CD4-positive, alpha-beta T cell (primary cell): ENCODE measurements at regions not wholly inside any gene's neighbourhood (a gene's known extent, or its start where the extent isn't known, plus 50 kb on each side); places are given as distances from the start of the nearest gene placed in this dataset.
"Not testable (repeated sequence)": the region's sequence is repeated elsewhere in the genome, so short reads cannot be mapped to it uniquely, and the experiment has no call there.

ENCODE experiments used
- ATAC-seq: fragments of 200-7000 bp; cut with Tn5 transposase; one replicate; pipeline ENCODE4 v1.10.0; 2022; ENCODE audit warnings: mild to moderate bottlenecking; ENCODE audit not compliant: poor library complexity
- CTCF ChIA-PET: fragments of 350-600 bp; sonication (Branson Sonifier 250); formaldehyde crosslinking; loops from one replicate; lab custom pipeline; 2021; ENCODE audit warnings: antibody characterized with exemption, inconsistent platforms; lab: Charles Lee
- POLR2A ChIA-PET: fragments of 350-600 bp; sonication (Branson Sonifier 250); formaldehyde crosslinking; loops from one replicate; lab custom pipeline; 2021; ENCODE audit warnings: antibody characterized with exemption, inconsistent platforms; lab: Charles Lee
- DNase-seq, 14 experiments: peaks; one replicate each; pipeline ENCODE4 v3.0.0-alpha.2; 2013 to 2020; ENCODE audit warnings: mixed read lengths in 2 of 14
- H3K27ac ChIP-seq, 2 donors: one replicate each; pipeline versions ENCODE4 v1.5.1 to v1.7.0; 2013; ENCODE audit warnings: low read length in 2 of 2, low read depth in 1 of 2, mild to moderate bottlenecking in 1 of 2
- H3K27me3 ChIP-seq, 2 experiments: 1 replicate in 1 of 2; 2 replicates in 1 of 2; pipeline versions ENCODE4 v1.6.1 to v1.7.0; 2013; ENCODE audit warnings: low read length in 2 of 2, control low read depth in 1 of 2, mild to moderate bottlenecking in 1 of 2, moderate library complexity in 1 of 2; ENCODE audit not compliant: insufficient read depth in 2 of 2, control insufficient read depth in 1 of 2
- H3K36me3 ChIP-seq: one replicate; pipeline ENCODE4 v1.6.1; 2013; ENCODE audit warnings: low read length, control low read depth; ENCODE audit not compliant: insufficient read depth
- H3K4me1 ChIP-seq: one replicate; pipeline ENCODE4 v1.6.1; 2013; ENCODE audit warnings: low read length, control low read depth; ENCODE audit not compliant: insufficient read depth
- H3K4me3 ChIP-seq: one replicate; pipeline ENCODE4 v1.5.1; 2013; ENCODE audit warnings: mild to moderate bottlenecking, low read length, moderate library complexity
- H3K9me3 ChIP-seq, 2 experiments: 1 replicate in 1 of 2; 2 replicates in 1 of 2; pipeline versions ENCODE4 v1.6.1 to v1.7.0; 2013; ENCODE audit warnings: low read length in 2 of 2, mild to moderate bottlenecking in 2 of 2, control low read depth in 1 of 2, moderate library complexity in 1 of 2; ENCODE audit not compliant: control insufficient read depth in 1 of 2, insufficient read depth in 1 of 2
- H3K27ac Mint-ChIP-seq: one replicate; pipeline ENCODE4 v1.8.0; 2020; ENCODE audit warnings: mixed read lengths
- H3K27me3 Mint-ChIP-seq: one replicate; pipeline ENCODE4 v1.8.0; 2021; ENCODE audit warnings: mixed read lengths
- H3K36me3 Mint-ChIP-seq: one replicate; pipeline ENCODE4 v1.8.0; 2021; ENCODE audit warnings: low read depth, mixed read lengths
- H3K4me1 Mint-ChIP-seq: one replicate; pipeline ENCODE4 v1.8.0; 2021; ENCODE audit warnings: low read depth, mixed read lengths
- H3K4me3 Mint-ChIP-seq: one replicate; pipeline ENCODE4 v1.8.0; 2020; ENCODE audit warnings: mild to moderate bottlenecking, mixed read lengths
- H3K9me3 Mint-ChIP-seq: one replicate; pipeline ENCODE4 v1.8.0; 2020; ENCODE audit warnings: mixed read lengths
- intact Hi-C, 2 experiments: fragments of 100-400 bp; cut with DNase I in 1 of 2; cut with micrococcal nuclease in 1 of 2; formaldehyde crosslinking; loops; one replicate each; pipeline versions ENCODE4 v1.15.1 to v1.9.0; 2023 to 2025; cut with DNase I, micrococcal nuclease
- TF ChIP-seq, protein P1 (sequence below): fragments of 200-600 bp; IDR thresholded peaks from one replicate; pipeline ENCODE4 v1.8.0; 2022; ENCODE audit warnings: antibody characterized with exemption, mild to moderate bottlenecking

DNA sequence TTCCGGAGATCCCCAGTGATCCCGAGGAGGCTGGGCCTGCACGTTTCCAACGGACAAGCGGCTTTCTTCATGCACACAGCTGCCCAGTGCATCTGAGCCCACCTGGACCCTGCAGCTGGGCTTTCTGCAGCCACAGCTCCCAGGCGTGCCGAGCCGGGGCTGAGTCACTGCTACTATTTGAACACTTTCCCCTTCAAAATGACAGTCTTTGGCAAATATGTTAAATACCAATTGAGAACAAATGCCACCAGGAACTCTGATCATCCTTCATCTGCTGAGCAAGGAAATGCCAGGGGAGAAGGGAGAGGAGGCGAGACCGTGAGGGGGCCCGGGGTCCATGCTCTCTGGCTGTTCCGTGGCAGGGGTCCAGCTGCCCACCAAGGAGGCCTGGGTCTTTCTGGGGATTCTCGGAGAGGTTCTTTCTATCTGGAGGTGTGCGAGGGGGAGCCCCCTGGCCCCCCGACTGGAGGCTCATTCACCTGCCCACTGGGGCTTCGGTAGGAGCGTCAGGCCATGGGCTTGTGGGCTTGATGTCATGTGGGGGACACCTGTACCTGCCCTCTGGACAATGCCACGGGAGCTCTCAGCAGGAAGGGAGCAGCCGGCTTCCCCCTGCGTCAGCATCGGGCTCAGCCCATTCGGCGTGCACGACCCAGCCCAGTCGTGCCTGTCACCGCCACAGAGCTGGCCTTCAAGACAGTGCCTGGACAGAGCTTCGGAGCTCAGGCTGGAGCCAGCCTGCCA, 159.6 kb downstream of the CTTN start:
- no peaks in the 10 kb centered on the region for H3K9me3 Mint-ChIP-seq
- no peaks in the 10 kb centered on the region for H3K27me3 Mint-ChIP-seq
- Histone ChIP-seq H3K27ac (no peak overlapping the region), H3K36me3 (no peaks in the 10 kb centered on the region), H3K4me3 (no peak overlapping the region), H3K4me1 (no peaks in the 10 kb centered on the region), H3K9me3 (peaks cover 0 to 11% of the 10 kb centered on the region in 2 experiments), H3K27me3 (no peaks in the 10 kb centered on the region)
- H3K27ac Mint-ChIP-seq = no peak overlapping the region
- H3K4me3 Mint-ChIP-seq = no peak overlapping the region
- POLR2A ChIA-PET = no interaction called here
- no peaks in the 10 kb centered on the region for H3K4me1 Mint-ChIP-seq
- TF ChIP-seq, protein P1, sequence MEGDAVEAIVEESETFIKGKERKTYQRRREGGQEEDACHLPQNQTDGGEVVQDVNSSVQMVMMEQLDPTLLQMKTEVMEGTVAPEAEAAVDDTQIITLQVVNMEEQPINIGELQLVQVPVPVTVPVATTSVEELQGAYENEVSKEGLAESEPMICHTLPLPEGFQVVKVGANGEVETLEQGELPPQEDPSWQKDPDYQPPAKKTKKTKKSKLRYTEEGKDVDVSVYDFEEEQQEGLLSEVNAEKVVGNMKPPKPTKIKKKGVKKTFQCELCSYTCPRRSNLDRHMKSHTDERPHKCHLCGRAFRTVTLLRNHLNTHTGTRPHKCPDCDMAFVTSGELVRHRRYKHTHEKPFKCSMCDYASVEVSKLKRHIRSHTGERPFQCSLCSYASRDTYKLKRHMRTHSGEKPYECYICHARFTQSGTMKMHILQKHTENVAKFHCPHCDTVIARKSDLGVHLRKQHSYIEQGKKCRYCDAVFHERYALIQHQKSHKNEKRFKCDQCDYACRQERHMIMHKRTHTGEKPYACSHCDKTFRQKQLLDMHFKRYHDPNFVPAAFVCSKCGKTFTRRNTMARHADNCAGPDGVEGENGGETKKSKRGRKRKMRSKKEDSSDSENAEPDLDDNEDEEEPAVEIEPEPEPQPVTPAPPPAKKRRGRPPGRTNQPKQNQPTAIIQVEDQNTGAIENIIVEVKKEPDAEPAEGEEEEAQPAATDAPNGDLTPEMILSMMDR = no peak
- intact Hi-C loops = no loop called here
- CTCF ChIA-PET = no interaction called here
- H3K36me3 Mint-ChIP-seq = no peaks in the 10 kb centered on the region
- ATAC-seq (no peak), DNase-seq (no peak)

DNA sequence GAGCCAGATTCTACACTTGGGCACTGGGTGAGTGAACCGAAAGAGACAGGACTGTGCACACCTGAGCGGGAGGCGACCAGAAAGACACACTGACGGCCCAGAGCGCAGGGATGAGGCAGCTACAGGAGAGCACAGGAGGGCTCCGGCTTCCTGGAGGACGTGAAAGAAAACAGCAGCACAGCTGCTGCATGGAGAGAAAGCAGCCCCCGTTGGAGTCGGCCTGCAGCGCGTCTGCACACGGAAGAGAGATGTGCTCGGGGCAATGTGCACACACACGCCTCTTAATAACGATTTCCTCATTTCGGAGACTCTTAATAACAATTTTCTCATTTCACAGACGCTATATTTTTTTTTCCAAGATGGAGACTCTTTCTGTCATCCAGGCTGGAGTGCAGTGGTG, 160.4 kb downstream of the CTTN start:
- no peak for DNase-seq
- H3K4me3 Mint-ChIP-seq = no peak overlapping the region
- Histone ChIP-seq H3K9me3 (peaks cover 0 to 11% of the 10 kb centered on the region in 2 experiments), H3K27me3 (no peaks in the 10 kb centered on the region), H3K4me3 (no peak overlapping the region), H3K4me1 (no peaks in the 10 kb centered on the region), H3K36me3 (no peaks in the 10 kb centered on the region), H3K27ac (no peak overlapping the region)
- H3K27ac Mint-ChIP-seq = no peak overlapping the region
- ChIA-PET POLR2A (no interaction called here), CTCF (no interaction called here)
- H3K4me1 Mint-ChIP-seq = no peaks in the 10 kb centered on the region
- H3K27me3 Mint-ChIP-seq = no peaks in the 10 kb centered on the region
- no peaks in the 10 kb centered on the region for H3K9me3 Mint-ChIP-seq
- no peak for ATAC-seq
- TF ChIP-seq, protein P1 = no peak
- H3K36me3 Mint-ChIP-seq = no peaks in the 10 kb centered on the region
- intact Hi-C loops = no loop called here

DNA sequence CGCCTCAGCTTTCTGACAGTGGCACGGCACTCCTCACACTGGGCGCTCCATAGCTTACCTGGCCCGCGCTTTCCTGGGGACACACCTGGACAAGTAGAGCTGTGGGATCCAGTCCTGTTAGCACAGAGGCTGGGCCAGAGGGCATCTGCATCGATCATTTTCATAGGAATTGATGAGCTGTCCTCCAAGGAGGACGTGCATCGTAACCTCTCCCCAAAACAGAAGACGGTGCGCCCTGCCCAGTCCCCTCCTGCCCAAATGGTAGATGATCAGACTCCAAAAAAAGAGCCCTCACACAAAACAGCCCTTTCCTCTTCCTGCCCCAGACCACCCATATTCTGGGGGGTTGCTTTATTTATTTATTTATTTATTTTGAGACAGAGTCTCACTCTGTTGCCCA, 161.2 kb downstream of the CTTN start:
- Mint-ChIP-seq H3K4me3 (no peak overlapping the region), H3K27ac (no peak overlapping the region), H3K36me3 (no peaks in the 10 kb centered on the region), H3K9me3 (no peaks in the 10 kb centered on the region), H3K4me1 (no peaks in the 10 kb centered on the region), H3K27me3 (no peaks in the 10 kb centered on the region)
- intact Hi-C loops = no loop called here
- ChIA-PET CTCF (no interaction called here), POLR2A (no interaction called here)
- Histone ChIP-seq H3K27me3 (no peaks in the 10 kb centered on the region), H3K27ac (no peak overlapping the region), H3K9me3 (peaks cover 0 to 11% of the 10 kb centered on the region in 2 experiments), H3K36me3 (no peaks in the 10 kb centered on the region), H3K4me1 (no peaks in the 10 kb centered on the region), H3K4me3 (no peak overlapping the region)
- TF ChIP-seq, protein P1 = no peak
- ATAC-seq (no peak), DNase-seq (no peak)

DNA sequence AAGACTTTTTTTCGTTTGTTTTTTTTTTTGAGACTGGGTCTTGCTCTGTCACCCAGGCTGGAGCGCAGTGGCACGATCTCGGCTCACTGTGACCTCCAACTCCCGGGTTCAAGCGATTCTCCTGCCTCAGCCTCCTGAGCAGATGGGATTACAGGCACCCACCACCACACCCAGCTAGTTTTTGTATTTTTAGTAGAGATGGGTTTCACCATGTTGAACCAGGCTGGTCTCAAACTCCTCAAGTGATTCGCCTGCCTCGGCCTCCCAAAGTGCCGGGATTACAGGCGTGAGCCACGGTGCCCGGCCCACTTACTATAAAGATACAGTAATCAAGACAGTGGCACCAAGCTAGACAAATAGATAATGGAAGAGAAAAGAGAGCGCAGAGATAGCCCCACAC, 162.3 kb downstream of the CTTN start:
- H3K27ac ChIP-seq, H3K27me3 ChIP-seq, POLR2A ChIA-PET, H3K4me3 ChIP-seq, H3K4me1 ChIP-seq, H3K9me3 Mint-ChIP-seq, H3K27ac Mint-ChIP-seq, H3K36me3 Mint-ChIP-seq, intact Hi-C loops, H3K4me3 Mint-ChIP-seq, H3K27me3 Mint-ChIP-seq, H3K4me1 Mint-ChIP-seq, ATAC-seq, H3K36me3 ChIP-seq, CTCF ChIA-PET, DNase-seq: not testable (repeated sequence)
- peaks cover 0 to 11% of the 10 kb centered on the region in 2 experiments for H3K9me3 ChIP-seq
